BJ (cell line): ENCODE measurements at regions not wholly inside any gene's neighbourhood (a gene's known extent, or its start where the extent isn't known, plus 50 kb on each side); places are given as distances from the start of the nearest gene placed in this dataset.

Experiments used
- CTCF ChIA-PET: fragments of 350-600 bp; formaldehyde crosslinking; extraction: SDS; loops from one replicate; lab custom pipeline; 2021; ENCODE audit warnings: antibody characterized with exemption, inconsistent platforms; lab: Yijun Ruan, JAX
- POLR2A ChIA-PET: fragments of 300-600 bp; sonication (Branson Sonifier 250); formaldehyde crosslinking; extraction: SDS; loops from one replicate; lab custom pipeline; 2021; ENCODE audit warnings: antibody characterized with exemption; lab: Charles Lee
- DNase-seq: peaks from one replicate; pipeline ENCODE4 v3.0.0-alpha.2; 2011; ENCODE audit warnings: low read depth
- H3K27me3 ChIP-seq: 2 replicates; pipeline ENCODE4 v1.6.0; 2011; ENCODE audit warnings: low read length; ENCODE audit not compliant: control insufficient read depth, insufficient read depth
- H3K36me3 ChIP-seq: 2 replicates; pipeline ENCODE4 v1.5.1; 2011; ENCODE audit warnings: low read length; ENCODE audit not compliant: control insufficient read depth, insufficient read depth
- H3K4me3 ChIP-seq: 2 replicates; pipeline ENCODE4 v1.5.1; 2011; ENCODE audit warnings: low read depth, mild to moderate bottlenecking, control low read depth, low read length
- CTCF ChIP-seq: IDR thresholded peaks from 2 replicates; pipeline ENCODE4 v1.5.1; 2011; ENCODE audit warnings: low read depth, mild to moderate bottlenecking, control low read depth, inconsistent platforms, low read length, moderate library complexity; ENCODE audit not compliant: insufficient read depth

DNA sequence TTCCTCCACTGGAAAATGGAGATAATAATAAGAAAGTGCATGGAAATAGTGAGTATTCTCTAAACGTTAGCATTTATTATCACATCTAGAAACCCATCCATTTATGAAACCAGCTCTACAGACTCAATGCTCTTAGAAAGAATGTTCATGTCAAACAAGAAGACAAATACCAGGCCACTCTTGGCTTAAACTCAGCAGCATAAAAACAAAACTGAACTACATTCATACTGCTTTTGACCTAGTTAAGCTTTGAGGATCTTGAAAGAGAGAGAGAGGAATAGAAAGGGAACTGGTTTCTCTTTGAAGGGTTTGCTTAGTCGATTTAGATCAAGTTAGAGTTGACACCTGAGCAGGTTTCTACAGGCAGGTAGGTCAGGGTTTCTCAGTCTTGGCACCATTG lies 332.9 kb upstream of the PRKCQ start:
- ChIA-PET CTCF (no interaction called here), POLR2A (no interaction called here)
- Histone ChIP-seq H3K27me3 (no peaks in the 10 kb centered on the region), H3K36me3 (no peaks in the 10 kb centered on the region), H3K4me3 (no peak overlapping the region)
- TF ChIP-seq CTCF, result no peak
- no peak for DNase-seq

- Histone ChIP-seq H3K36me3 (no peaks in the 10 kb centered on the region), H3K27me3 (no peaks in the 10 kb centered on the region), H3K4me3 (no peak overlapping the region)
- no peak for DNase-seq
- ChIA-PET CTCF (no interaction called here), POLR2A (no interaction called here)
- no peak for TF ChIP-seq CTCF
These were observed 332.3 kb upstream of the PRKCQ start for GRCh38 chr10:6912424-6912823.

DNA sequence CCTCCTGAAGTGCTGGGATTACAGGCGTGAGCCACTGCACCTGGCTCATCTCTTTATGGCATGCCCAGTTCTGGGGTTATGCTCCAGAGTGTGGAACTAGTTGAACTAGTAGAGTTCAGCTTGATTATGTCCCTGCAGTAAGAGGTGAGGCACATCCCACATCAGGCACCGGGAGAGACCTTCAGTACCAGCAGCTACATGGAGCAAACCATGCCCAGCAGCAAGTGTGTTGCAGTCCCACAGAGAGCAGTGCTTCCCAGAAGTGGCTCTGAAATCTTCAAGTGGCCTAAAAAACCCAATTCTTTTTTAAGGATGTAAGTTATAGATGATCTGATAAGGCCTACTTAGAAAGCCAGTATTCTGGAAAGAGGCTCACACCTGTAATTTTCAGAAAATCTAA lies 331.9 kb upstream of the PRKCQ start:
- no peaks in the 10 kb centered on the region for H3K27me3 ChIP-seq
- H3K4me3 ChIP-seq, result no peak overlapping the region
- H3K36me3 ChIP-seq, result no peaks in the 10 kb centered on the region
- POLR2A ChIA-PET, result no interaction called here
- CTCF ChIA-PET, result no interaction called here
- TF ChIP-seq CTCF, result no peak
- no peak for DNase-seq

- H3K36me3 ChIP-seq, result no peaks in the 10 kb centered on the region
- CTCF ChIA-PET, result no interaction called here
- H3K27me3 ChIP-seq, result no peaks in the 10 kb centered on the region
- POLR2A ChIA-PET, result no interaction called here
- no peak for TF ChIP-seq CTCF
- no peak overlapping the region for H3K4me3 ChIP-seq
- no peak for DNase-seq
These were observed 330.0 kb upstream of the PRKCQ start for GRCh38 chr10:6909905-6910560.

- DNase-seq, result no peak
- TF ChIP-seq CTCF, result no peak
- H3K36me3 ChIP-seq, result no peaks in the 10 kb centered on the region
- CTCF ChIA-PET, result no interaction called here
- H3K4me3 ChIP-seq, result no peak overlapping the region
- POLR2A ChIA-PET, result no interaction called here
- no peaks in the 10 kb centered on the region for H3K27me3 ChIP-seq
These were observed 327.9 kb upstream of the PRKCQ start for GRCh38 chr10:6907877-6908530.
